AG10803 (cell line): ENCODE measurements at regions not wholly inside any gene's neighbourhood (a gene's known extent, or its start where the extent isn't known, plus 50 kb on each side); places are given as distances from the start of the nearest gene placed in this dataset.

Experiments
- DNase-seq: peaks from one replicate; pipeline ENCODE4 v3.0.0; 2010; ENCODE audit warnings: low read depth
- H3K4me3 ChIP-seq: 2 replicates; pipeline ENCODE4 v1.5.1; 2011; ENCODE audit warnings: mild to moderate bottlenecking, low read length, control low read depth
- CTCF ChIP-seq: conservative IDR thresholded peaks from 2 replicates; pipeline ENCODE4 v1.5.1; 2011; ENCODE audit warnings: mild to moderate bottlenecking, low read length, control low read depth, inconsistent platforms

DNA sequence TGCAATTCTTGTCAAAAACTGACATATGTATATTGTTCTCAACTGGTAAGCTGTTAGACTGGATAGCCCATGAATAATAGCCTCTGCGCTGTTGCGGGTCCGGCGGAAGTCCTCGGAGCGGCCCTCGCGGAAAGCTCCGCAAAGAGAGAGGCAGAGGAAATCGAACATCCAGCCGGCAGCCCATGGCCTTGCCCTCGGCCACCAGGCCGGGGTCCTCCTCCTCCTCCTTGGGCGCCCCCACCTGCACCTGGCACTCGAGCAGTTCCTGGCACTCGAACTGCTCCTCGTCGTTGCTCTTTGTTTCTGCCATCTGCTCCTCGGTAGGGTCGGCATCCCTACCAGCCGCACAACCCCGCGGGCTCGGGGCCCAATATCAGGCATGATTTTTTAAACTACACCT, 1176.3 kb downstream of the PCDH18 start:
- no peak overlapping the region for H3K4me3 ChIP-seq

GRCh38 chr4:136343340-136343739, 1189.0 kb downstream of the PCDH18 start:
- H3K4me3 ChIP-seq: no peak overlapping the region
- TF ChIP-seq CTCF: no peak
- DNase-seq: no peak

More for the DNA sequence above, 1176.3 kb downstream of the PCDH18 start:
- DNase-seq: no peak
- TF ChIP-seq CTCF: no peak

DNA sequence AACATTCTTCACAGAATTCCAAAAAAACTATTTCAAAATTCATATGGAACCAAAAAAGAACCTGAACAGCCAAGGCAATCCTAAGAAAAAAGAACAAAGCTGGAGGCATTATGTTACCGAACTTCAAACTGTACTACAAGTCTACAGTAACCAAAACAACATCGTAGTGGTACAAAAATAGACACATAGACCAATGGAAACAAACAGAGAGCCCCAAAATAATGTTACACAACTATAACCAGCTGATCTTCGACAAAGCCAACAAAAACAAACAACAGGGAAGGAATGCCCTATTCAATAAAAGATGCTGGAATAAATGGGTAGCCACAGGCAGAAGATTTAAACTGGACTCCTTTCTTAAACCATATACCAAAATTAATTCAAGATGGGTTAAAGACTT, 1189.6 kb downstream of the PCDH18 start:
- DNase-seq: no peak
- no peak overlapping the region for H3K4me3 ChIP-seq
- TF ChIP-seq CTCF: no peak

GRCh38 chr4:136337216-136337615, 1195.1 kb downstream of the PCDH18 start:
- no peak for TF ChIP-seq CTCF
- H3K4me3 ChIP-seq: no peak overlapping the region
- DNase-seq: no peak

DNA sequence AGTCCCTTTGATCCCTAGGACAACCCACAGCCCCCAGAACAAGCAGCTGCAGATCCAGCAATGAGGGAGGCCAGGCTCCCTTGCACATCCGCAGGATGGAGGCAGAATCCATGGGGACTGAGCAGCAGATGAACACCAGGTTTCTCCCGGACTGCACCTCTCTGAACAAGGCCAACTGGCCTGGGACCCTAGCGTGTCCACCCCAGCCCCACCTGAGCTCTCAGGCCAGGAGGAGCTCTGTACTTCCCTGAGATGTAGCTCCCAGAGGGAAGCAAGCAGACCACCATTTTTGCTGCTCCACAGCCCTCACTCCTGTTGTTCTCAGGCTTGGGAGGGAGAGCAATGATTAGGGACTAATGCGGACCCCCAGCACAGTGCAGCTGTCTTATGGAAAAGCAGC, 1195.8 kb downstream of the PCDH18 start:
- no peak overlapping the region for H3K4me3 ChIP-seq
- TF ChIP-seq CTCF: no peak
- DNase-seq: no peak

DNA sequence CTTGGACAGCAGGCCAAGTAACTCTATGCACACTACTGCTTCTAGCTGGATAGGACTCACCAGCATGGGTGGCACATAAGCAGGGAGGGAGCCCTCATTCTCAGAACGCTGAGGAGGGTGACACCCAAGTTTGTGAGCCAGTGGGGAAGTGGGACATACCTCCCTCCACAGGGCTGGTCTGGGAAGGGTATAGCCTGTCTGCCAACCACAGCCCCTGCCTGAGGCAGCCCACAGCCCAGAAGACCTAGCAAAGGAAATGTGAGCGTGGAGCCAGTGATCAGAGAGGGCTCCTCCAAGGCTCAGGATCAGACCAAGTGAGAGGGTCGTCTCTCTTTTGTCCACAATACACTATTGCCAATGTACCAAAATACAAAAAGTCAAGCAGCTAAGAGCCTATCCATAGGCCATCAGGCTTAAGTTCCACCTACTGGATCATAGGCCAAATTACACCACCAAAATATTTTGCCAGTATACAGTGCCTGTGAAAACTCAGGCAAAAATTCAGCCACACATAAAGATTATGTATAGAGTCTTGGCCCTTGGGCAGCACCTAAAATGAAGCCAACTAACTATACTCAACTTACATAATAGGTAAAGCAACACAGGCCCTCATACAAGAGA, 1203.1 kb downstream of the PCDH18 start:
- no peak overlapping the region for H3K4me3 ChIP-seq
- TF ChIP-seq CTCF: no peak
- no peak for DNase-seq

DNA sequence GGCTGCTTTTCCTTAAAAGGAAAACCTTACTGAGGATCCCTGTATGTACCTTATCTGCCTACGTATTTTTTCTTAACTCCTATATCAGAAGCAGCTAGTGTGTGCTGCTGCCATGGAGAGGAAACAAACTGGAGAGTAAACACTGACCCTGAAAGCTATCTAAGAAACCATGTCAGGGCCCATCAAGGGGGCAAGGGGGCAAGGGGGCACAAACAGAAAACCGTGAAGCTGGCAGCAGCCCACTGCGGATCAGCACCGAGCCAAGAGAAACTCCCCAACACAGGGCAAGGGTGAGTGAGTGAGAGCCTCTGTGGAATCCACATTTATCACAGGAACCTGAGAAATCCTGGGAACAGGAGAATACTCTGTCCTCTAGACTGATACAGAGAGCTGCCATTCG, 1204.2 kb downstream of the PCDH18 start:
- no peak for DNase-seq
- TF ChIP-seq CTCF: no peak
- no peak overlapping the region for H3K4me3 ChIP-seq
